ENCODE measurements at regions not wholly inside any gene's neighbourhood (a gene's known extent, or its start where the extent isn't known, plus 50 kb on each side); places are given as distances from the start of the nearest gene placed in this dataset.
"Not testable (repeated sequence)": the region's sequence is repeated elsewhere in the genome, so short reads cannot be mapped to it uniquely, and the experiment has no call there.

- not testable (repeated sequence) for TF ChIP-seq EZH2 (IDR thresholded peaks at IDR 0.05); POLR2AphosphoS5 (IDR thresholded peaks at IDR 0.05; ENCODE audit: borderline replicate concordance, low read depth, low read length); FOXP2 (optimal IDR thresholded peaks at IDR 0.05; ENCODE audit: control extremely low read depth, extremely low read length, insufficient read depth)
Measured at GRCh38 chr2:84103816-84104527, 355.1 kb downstream of the SUCLG1 start.

Data from SK-N-MC (cell line).